H1 (cell line): ENCODE measurements at regions not wholly inside any gene's neighbourhood (a gene's known extent, or its start where the extent isn't known, plus 50 kb on each side); places are given as distances from the start of the nearest gene placed in this dataset.

ENCODE experiments used
- CTCF ChIA-PET: fragments of 300-600 bp; sonication (Branson Sonifier 250); formaldehyde crosslinking; loops from one replicate; lab custom pipeline; 2021; ENCODE audit not compliant: partially characterized antibody; lab: Charles Lee
- POLR2A ChIA-PET: fragments of 300-600 bp; sonication (Branson Sonifier 250); formaldehyde crosslinking; loops from one replicate; lab custom pipeline; 2021; ENCODE audit warnings: inconsistent platforms; ENCODE audit not compliant: partially characterized antibody; lab: Charles Lee
- DNase-seq, 2 experiments: peaks; one replicate each; pipeline versions ENCODE4 v3.0.0 to v3.0.0-alpha.2; 2010 to 2022; ENCODE audit warnings: low spot score in 2 of 2, low read depth in 1 of 2, mixed read lengths in 1 of 2
- FAIRE-seq: peaks from 2 replicates; lab custom pipeline; 2011; peaks lifted over from hg19 to GRCh38; lab: Jason Lieb, UNC
- H2AFZ ChIP-seq: 2 replicates; pipeline ENCODE4 v1.8.1; 2012; ENCODE audit warnings: low read length, inconsistent platforms
- H2AK5ac ChIP-seq: 2 replicates; pipeline ENCODE4 v1.6.1; 2013; ENCODE audit warnings: low read depth, low read length
- H2BK120ac ChIP-seq: replicated peaks from 2 replicates; pipeline ENCODE3; 2013; ENCODE audit warnings: low read depth, low read length, inconsistent platforms
- H2BK12ac ChIP-seq: 2 replicates; pipeline ENCODE4 v1.6.1; 2013; ENCODE audit warnings: low read depth, low read length
- H2BK15ac ChIP-seq: 2 replicates; pipeline ENCODE4 v1.6.1; 2013; ENCODE audit warnings: low read length
- H2BK20ac ChIP-seq: 2 replicates; pipeline ENCODE4 v1.6.1; 2013; ENCODE audit warnings: low read length
- H2BK5ac ChIP-seq: 2 replicates; pipeline ENCODE4 v1.6.1; 2013; ENCODE audit warnings: low read depth, low read length
- H3K14ac ChIP-seq: 2 replicates; pipeline ENCODE4 v1.6.1; 2013; ENCODE audit warnings: inconsistent platforms; ENCODE audit not compliant: insufficient read length
- H3K18ac ChIP-seq: 2 replicates; pipeline ENCODE4 v1.6.1; 2013; ENCODE audit warnings: low read length; ENCODE audit errors: extremely low read depth
- H3K23ac ChIP-seq: 2 replicates; pipeline ENCODE4 v1.6.1; 2013; ENCODE audit warnings: inconsistent platforms; ENCODE audit not compliant: insufficient read length
- H3K23me2 ChIP-seq: 2 replicates; pipeline ENCODE4 v1.6.1; 2013; ENCODE audit warnings: low read depth, low read length
- H3K27ac ChIP-seq: 2 replicates; pipeline ENCODE4 v1.6.1; 2011; ENCODE audit warnings: low read depth, low read length, inconsistent platforms
- H3K27me3 ChIP-seq, 4 experiments: replicated peaks in 1 of 4; 1 replicate in 1 of 4; 2 replicates in 3 of 4; pipeline versions ENCODE4 v1.6.1 to v1.8.1; 2011 to 2013; ENCODE audit warnings: low read length in 3 of 4, mild to moderate bottlenecking in 3 of 4, inconsistent platforms in 2 of 4, mixed read lengths in 2 of 4, moderate library complexity in 1 of 4; ENCODE audit not compliant: control insufficient read depth in 3 of 4, insufficient read depth in 3 of 4; ENCODE audit errors: extremely low read depth in 1 of 4
- H3K36me3 ChIP-seq, 4 experiments: 2 replicates each; pipeline versions ENCODE4 v1.6.1 to v1.8.1; 2011 to 2013; ENCODE audit warnings: mild to moderate bottlenecking in 4 of 4, low read length in 3 of 4, moderate library complexity in 2 of 4, control low read depth in 1 of 4, inconsistent platforms in 1 of 4; ENCODE audit not compliant: insufficient read depth in 4 of 4, control insufficient read depth in 2 of 4
- H3K4ac ChIP-seq: replicated peaks from 2 replicates; pipeline ENCODE3; 2013; ENCODE audit warnings: low read length, low read depth, mixed read lengths, inconsistent platforms; ENCODE audit not compliant: insufficient read length
- H3K4me1 ChIP-seq, 4 experiments: replicated peaks in 1 of 4; 1 replicate in 1 of 4; 2 replicates in 3 of 4; pipeline versions ENCODE4 v1.6.1 to v1.8.1; 2011 to 2013; ENCODE audit warnings: low read length in 3 of 4, inconsistent platforms in 2 of 4, mixed read lengths in 1 of 4; ENCODE audit not compliant: insufficient read depth in 4 of 4, control insufficient read depth in 3 of 4
- H3K4me2 ChIP-seq, 2 experiments: 2 replicates each; pipeline versions ENCODE4 v1.6.1 to v1.8.1; 2011 to 2013; ENCODE audit warnings: low read depth in 2 of 2, low read length in 2 of 2, control low read depth in 1 of 2, inconsistent platforms in 1 of 2, mild to moderate bottlenecking in 1 of 2; ENCODE audit not compliant: insufficient read depth in 1 of 2
- H3K4me3 ChIP-seq, 4 experiments: fragments of 200-600, 300-600 bp in 1 of 4; sonication (generic), shearing (Covaris generic), sonication (Bioruptor Twin) in 1 of 4; 2 replicates each; pipeline versions ENCODE4 v1.5.1 to v1.8.1; 2011 to 2016; ENCODE audit warnings: low read length in 4 of 4, low read depth in 3 of 4, control low read depth in 2 of 4, inconsistent platforms in 2 of 4, mild to moderate bottlenecking in 2 of 4, mixed read lengths in 1 of 4, moderate library complexity in 1 of 4; ENCODE audit not compliant: insufficient read depth in 2 of 4; ENCODE audit errors: extremely low read depth in 1 of 4
- H3K56ac ChIP-seq: replicated peaks from 2 replicates; pipeline ENCODE3; 2013; ENCODE audit warnings: low read depth, mild to moderate bottlenecking, mixed read lengths, low read length, inconsistent platforms; ENCODE audit not compliant: insufficient read length
- H3K79me1 ChIP-seq: 2 replicates; pipeline ENCODE4 v1.6.1; 2013; ENCODE audit warnings: low read depth, low read length, control low read depth
- H3K79me2 ChIP-seq, 2 experiments: 2 replicates each; pipeline versions ENCODE4 v1.6.1 to v1.8.1; 2012 to 2013; ENCODE audit warnings: low read length in 2 of 2, mild to moderate bottlenecking in 2 of 2, inconsistent platforms in 1 of 2; ENCODE audit not compliant: insufficient read depth in 2 of 2, control insufficient read depth in 1 of 2
- H3K9ac ChIP-seq, 4 experiments: replicated peaks in 1 of 4; 1 replicate in 1 of 4; 2 replicates in 3 of 4; pipeline versions ENCODE4 v1.6.1 to v1.8.1; 2011 to 2013; ENCODE audit warnings: low read depth in 3 of 4, low read length in 3 of 4, control low read depth in 2 of 4, mild to moderate bottlenecking in 2 of 4, moderate library complexity in 2 of 4, inconsistent platforms in 1 of 4; ENCODE audit errors: extremely low read depth in 1 of 4
- H3K9me3 ChIP-seq, 2 experiments: 2 replicates each; pipeline versions ENCODE4 v1.6.1 to v1.8.1; 2012 to 2013; ENCODE audit warnings: mild to moderate bottlenecking in 2 of 2, moderate library complexity in 2 of 2, control low read depth in 1 of 2, inconsistent platforms in 1 of 2, low read depth in 1 of 2, low read length in 1 of 2, mixed read lengths in 1 of 2; ENCODE audit not compliant: insufficient read depth in 2 of 2
- H4K20me1 ChIP-seq, 2 experiments: replicated peaks in 1 of 2; 2 replicates each; pipeline versions ENCODE3 to v1.8.1; 2011 to 2013; ENCODE audit warnings: inconsistent platforms in 2 of 2, low read length in 2 of 2, mild to moderate bottlenecking in 1 of 2; ENCODE audit not compliant: insufficient read depth in 2 of 2, control insufficient read depth in 1 of 2
- H4K5ac ChIP-seq: 2 replicates; pipeline ENCODE4 v1.6.1; 2013; ENCODE audit warnings: low read length, low read depth, mixed read lengths, inconsistent platforms; ENCODE audit not compliant: insufficient read length
- H4K8ac ChIP-seq: 2 replicates; pipeline ENCODE4 v1.8.0; 2013; ENCODE audit warnings: mild to moderate bottlenecking, moderate library complexity, low read length, inconsistent platforms; ENCODE audit not compliant: insufficient read depth; ENCODE audit errors: extremely low read depth
- H4K91ac ChIP-seq: replicated peaks from 2 replicates; pipeline ENCODE3; 2013; ENCODE audit warnings: low read length, mixed read lengths, inconsistent platforms; ENCODE audit not compliant: insufficient read length
- JUN ChIP-seq: IDR thresholded peaks from 2 replicates; pipeline ENCODE4 v1.6.1; 2011; ENCODE audit warnings: low read depth, mild to moderate bottlenecking, improper control_type of control experiment, low read length
- RAD21 ChIP-seq, 2 experiments: IDR thresholded peaks in 1 of 2; conservative IDR thresholded peaks in 1 of 2; 2 replicates each; pipeline ENCODE4 v1.6.1; 2011; ENCODE audit warnings: low read depth in 2 of 2, low read length in 2 of 2, improper control_type of control experiment in 1 of 2, inconsistent platforms in 1 of 2, mild to moderate bottlenecking in 1 of 2, moderate library complexity in 1 of 2
- TAF1 ChIP-seq: IDR thresholded peaks from 2 replicates; pipeline ENCODE4 v1.6.1; 2011; ENCODE audit warnings: mild to moderate bottlenecking, low read depth, low read length
- TAF7 ChIP-seq: optimal IDR thresholded peaks from 2 replicates; pipeline ENCODE3; 2011; ENCODE audit warnings: low read depth, mild to moderate bottlenecking, inconsistent platforms, low read length, moderate library complexity, borderline replicate concordance
- TEAD4 ChIP-seq: IDR thresholded peaks from 2 replicates; pipeline ENCODE4 v1.6.1; 2012; ENCODE audit warnings: low read depth, low read length, inconsistent platforms, mixed read lengths
- WGBS, 2 experiments: shearing (Covaris generic) in 1 of 2; methylation state at CpG; one replicate each; pipeline versions ENCODE4 v1.1.6 to v1.1.7; 2013 to 2015; ENCODE audit warnings: low lambda C conversion rate in 2 of 2, mixed read lengths in 2 of 2, inconsistent platforms in 1 of 2, low coverage in 1 of 2, missing lambda C conversion rate in 1 of 2; ENCODE audit not compliant: insufficient replicate concordance in 2 of 2, insufficient coverage in 1 of 2, insufficient read length in 1 of 2; ENCODE audit errors: extremely low coverage in 1 of 2, missing lambda C conversion rate in 1 of 2; 5-methylcytosine and 5-hydroxymethylcytosine counted together

- Histone ChIP-seq H2AFZ (no peak overlapping the region), H2BK20ac (0 out of 2 replicates have a peak overlapping the region, but pooled peaks have one; percentile 56), H4K8ac (no peak overlapping the region), H2BK120ac (peak overlapping the region; percentile 83), H3K27me3 (no peaks in the 10 kb centered on the region), H3K56ac (no peak overlapping the region), H3K4ac (no peak overlapping the region), H3K4me3 (no peak overlapping the region), H3K4me1 (peaks cover 0 to 10% (median 2%) of the 10 kb centered on the region in 4 experiments; a peak in 5 of 7 replicates), H3K36me3 (no peaks in the 10 kb centered on the region), H4K91ac (no peak overlapping the region), H3K9me3 (no peaks in the 10 kb centered on the region), H3K4me2 (peak overlapping the region in 1 of 2 experiments; percentile 26; a peak in 1 of 4 replicates), H2BK12ac (0 out of 2 replicates have a peak overlapping the region, but pooled peaks have one; percentile 84), H3K79me2 (no peaks in the 10 kb centered on the region), H2BK15ac (no peak overlapping the region), H2AK5ac (no peak overlapping the region), H3K23ac (no peak overlapping the region), H4K20me1 (no peaks in the 10 kb centered on the region), H3K27ac (no peak overlapping the region), H3K23me2 (no peaks in the 10 kb centered on the region), H3K18ac (no peak overlapping the region), H3K79me1 (no peaks in the 10 kb centered on the region), H2BK5ac (peak overlapping the region; percentile 81; the same call in 1 of the 2 replicates), H3K9ac (no peak overlapping the region), H4K5ac (no peak overlapping the region), H3K14ac (no peak overlapping the region)
- WGBS, 2 experiments = 71% methylated on average over 3 of the region's 3 CpGs; no CpG with 5 or more reads in 1 of the 2 experiments
- CTCF ChIA-PET = interaction anchor here (0.7 kb wide), 1 partner anchor 49 kb away, joined by 3 read pairs; no protein-coding TSS in a partner anchor
- POLR2A ChIA-PET = no interaction called here
- FAIRE-seq (peak; percentile 28), DNase-seq (no peak)
- no peak for TF ChIP-seq TAF1
- TF ChIP-seq RAD21 (IDR thresholded peaks at IDR 0.05 in 1 of 2, conservative IDR thresholded peaks at IDR 0.05 in 1 of 2; ENCODE audit: low read depth in 2 of 2, low read length in 2 of 2) = no peak
- no peak for TF ChIP-seq TAF7
- no peak for TF ChIP-seq TEAD4
- no peak for TF ChIP-seq JUN
Measured at GRCh38 chr16:62664566-62664965, 628.3 kb upstream of the CDH8 start.
